Prostate gland (tissue), 2 donors: ENCODE measurements at regions not wholly inside any gene's neighbourhood (a gene's known extent, or its start where the extent isn't known, plus 50 kb on each side); places are given as distances from the start of the nearest gene placed in this dataset.

Experiments
- CTCF ChIP-seq, 4 experiments: fragments of 200-600 bp in 2 of 4; fragments of 450-650 bp in 2 of 4; sonication (generic) in 2 of 4; IDR thresholded peaks; 1 replicate in 3 of 4; 2 replicates in 1 of 4; pipeline ENCODE4 v1.5.1; 2016 to 2019; ENCODE audit warnings: antibody characterized with exemption in 4 of 4, mild to moderate bottlenecking in 2 of 4, moderate library complexity in 2 of 4
- POLR2AphosphoS5 ChIP-seq: sonication (generic); formaldehyde crosslinking; IDR thresholded peaks from one replicate; pipeline ENCODE4 v1.6.1; 2017; ENCODE audit warnings: antibody characterized with exemption

- TF ChIP-seq CTCF (IDR thresholded peaks at IDR 0.05) (no peak), POLR2AphosphoS5 (no peak)
Observed at GRCh38 chr21:38652396-38652795, 153.3 kb upstream of the ETS2 start.
